ENCODE measurements at regions not wholly inside any gene's neighbourhood (a gene's known extent, or its start where the extent isn't known, plus 50 kb on each side); places are given as distances from the start of the nearest gene placed in this dataset.

DNA sequence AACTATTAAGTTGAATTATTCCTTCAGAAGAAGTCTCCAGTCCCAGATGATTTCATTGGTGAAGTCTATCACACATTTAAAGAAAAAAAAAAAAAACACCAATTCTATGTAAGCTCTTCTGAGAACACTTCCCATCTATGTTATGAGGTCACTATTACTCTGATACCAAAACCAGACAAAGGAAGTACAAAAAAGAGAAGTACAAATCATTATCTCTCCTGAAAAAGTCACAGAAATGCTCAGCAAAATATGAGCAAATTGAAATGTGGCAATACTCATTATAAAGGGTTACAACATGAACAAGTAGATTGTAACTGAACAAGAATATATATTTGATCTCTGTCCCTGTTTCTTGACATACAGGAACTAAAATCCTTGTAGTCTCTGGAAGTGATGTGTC lies 280.4 kb downstream of the TLE1 start:
- no peak for TF ChIP-seq CTCF (conservative IDR thresholded peaks at IDR 0.05 in 1 of 2, IDR thresholded peaks at IDR 0.05 in 1 of 2; ENCODE audit: extremely low read depth in 1 of 2, insufficient read depth in 1 of 2, low read depth in 1 of 2, low read length in 2 of 2)
- TF ChIP-seq EZH2 (IDR thresholded peaks at IDR 0.05; ENCODE audit: borderline replicate concordance, low read length), result no peak

All from mammary epithelial cell (primary cell).